ENCODE measurements at regions not wholly inside any gene's neighbourhood (a gene's known extent, or its start where the extent isn't known, plus 50 kb on each side); places are given as distances from the start of the nearest gene placed in this dataset.
"Not testable (repeated sequence)": the region's sequence is repeated elsewhere in the genome, so short reads cannot be mapped to it uniquely, and the experiment has no call there.

GRCh38 chr5:93219641-93220145, 361.3 kb downstream of the NR2F1-AS1 start:
- H3K4me1 ChIP-seq: no peaks in the 10 kb centered on the region
- ATAC-seq (no peak), DNase-seq (no peak)
- TF ChIP-seq, protein P1, sequence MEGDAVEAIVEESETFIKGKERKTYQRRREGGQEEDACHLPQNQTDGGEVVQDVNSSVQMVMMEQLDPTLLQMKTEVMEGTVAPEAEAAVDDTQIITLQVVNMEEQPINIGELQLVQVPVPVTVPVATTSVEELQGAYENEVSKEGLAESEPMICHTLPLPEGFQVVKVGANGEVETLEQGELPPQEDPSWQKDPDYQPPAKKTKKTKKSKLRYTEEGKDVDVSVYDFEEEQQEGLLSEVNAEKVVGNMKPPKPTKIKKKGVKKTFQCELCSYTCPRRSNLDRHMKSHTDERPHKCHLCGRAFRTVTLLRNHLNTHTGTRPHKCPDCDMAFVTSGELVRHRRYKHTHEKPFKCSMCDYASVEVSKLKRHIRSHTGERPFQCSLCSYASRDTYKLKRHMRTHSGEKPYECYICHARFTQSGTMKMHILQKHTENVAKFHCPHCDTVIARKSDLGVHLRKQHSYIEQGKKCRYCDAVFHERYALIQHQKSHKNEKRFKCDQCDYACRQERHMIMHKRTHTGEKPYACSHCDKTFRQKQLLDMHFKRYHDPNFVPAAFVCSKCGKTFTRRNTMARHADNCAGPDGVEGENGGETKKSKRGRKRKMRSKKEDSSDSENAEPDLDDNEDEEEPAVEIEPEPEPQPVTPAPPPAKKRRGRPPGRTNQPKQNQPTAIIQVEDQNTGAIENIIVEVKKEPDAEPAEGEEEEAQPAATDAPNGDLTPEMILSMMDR (IDR thresholded peaks at IDR 0.05): no peak
- H3K4me3 ChIP-seq: no peak overlapping the region
- H3K27me3 ChIP-seq (ENCODE audit: low read depth): no peaks in the 10 kb centered on the region
- intact Hi-C loops (cut with DNase I): no loop called here
- no peak overlapping the region for H3K27ac ChIP-seq
- no peaks in the 10 kb centered on the region for H3K9me3 ChIP-seq
- no peaks in the 10 kb centered on the region for H3K36me3 ChIP-seq

DNA sequence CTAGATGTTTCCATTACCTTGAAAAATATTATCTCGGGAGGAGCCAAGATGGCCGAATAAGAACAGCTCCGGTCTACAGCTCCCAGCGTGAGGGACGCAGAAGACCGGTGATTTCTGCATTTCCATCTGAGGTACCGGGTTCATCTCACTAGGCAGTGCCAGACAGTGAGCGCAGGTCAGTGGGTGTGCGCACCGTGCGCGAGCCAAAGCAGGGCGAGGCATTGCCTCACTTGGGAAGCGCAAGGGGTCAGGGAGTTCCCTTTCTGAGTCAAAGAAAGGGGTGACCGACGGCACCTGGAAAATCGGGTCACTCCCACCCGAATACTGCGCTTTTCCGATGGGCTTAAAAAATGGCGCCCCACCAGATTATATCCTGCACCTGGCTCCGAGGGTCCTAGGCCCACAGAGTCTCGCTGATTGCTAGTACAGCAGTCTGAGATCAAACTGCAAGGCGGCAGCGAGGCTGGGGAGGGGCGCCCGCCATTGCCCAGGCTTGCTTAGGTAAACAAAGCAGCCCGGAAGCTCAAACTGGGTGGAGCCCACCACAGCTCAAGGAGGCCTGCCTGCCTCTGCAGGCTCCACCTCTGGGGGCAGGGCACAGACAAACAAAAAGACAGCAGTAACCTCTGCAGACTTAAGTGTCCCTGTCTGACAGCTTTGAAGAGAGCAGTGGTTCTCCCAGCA, 367.8 kb downstream of the NR2F1-AS1 start:
- H3K9me3 ChIP-seq; H3K4me3 ChIP-seq; ATAC-seq; H3K27me3 ChIP-seq (ENCODE audit: low read depth); H3K27ac ChIP-seq; H3K36me3 ChIP-seq; DNase-seq; H3K4me1 ChIP-seq; intact Hi-C loops (cut with DNase I): not testable (repeated sequence)

DNA sequence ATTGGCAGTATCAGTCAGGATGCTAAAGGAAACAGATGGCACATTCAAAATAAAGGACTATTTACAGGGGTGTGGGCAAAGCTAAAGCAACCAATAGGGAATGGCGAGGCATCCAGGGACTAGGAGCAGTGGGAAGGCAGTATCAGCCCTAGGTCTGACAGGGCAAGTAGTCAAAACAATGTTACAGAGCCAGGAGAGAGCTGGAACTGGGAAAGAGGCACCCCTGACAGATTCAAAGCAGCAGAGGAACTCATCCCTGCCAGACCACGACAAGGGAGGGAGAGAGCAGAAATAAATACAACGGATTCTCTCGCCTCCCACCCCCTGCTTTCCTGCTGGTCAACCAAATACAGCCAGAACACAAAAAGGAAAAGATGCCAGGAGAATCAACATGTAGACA, 371.5 kb downstream of the NR2F1-AS1 start:
- ATAC-seq (no peak), DNase-seq (no peak)
- Histone ChIP-seq H3K36me3 (no peaks in the 10 kb centered on the region), H3K27ac (no peak overlapping the region), H3K4me1 (no peaks in the 10 kb centered on the region), H3K4me3 (no peak overlapping the region), H3K9me3 (no peaks in the 10 kb centered on the region), H3K27me3 (ENCODE audit: low read depth) (no peaks in the 10 kb centered on the region)
- TF ChIP-seq, protein P1 (IDR thresholded peaks at IDR 0.05): no peak
- intact Hi-C loops (cut with DNase I): no loop called here

- Histone ChIP-seq H3K9me3 (no peaks in the 10 kb centered on the region), H3K36me3 (no peaks in the 10 kb centered on the region), H3K27ac (no peak overlapping the region), H3K4me1 (no peaks in the 10 kb centered on the region), H3K27me3 (ENCODE audit: low read depth) (no peaks in the 10 kb centered on the region), H3K4me3 (no peak overlapping the region)
- DNase-seq: no peak
- no peak for ATAC-seq
- TF ChIP-seq, protein P1 (IDR thresholded peaks at IDR 0.05): no peak
- intact Hi-C loops (cut with DNase I): no loop called here
These were observed 372.8 kb downstream of the NR2F1-AS1 start for GRCh38 chr5:93208141-93208751.

- no peak overlapping the region for H3K4me3 ChIP-seq
- TF ChIP-seq, protein P1 (IDR thresholded peaks at IDR 0.05): no peak
- H3K27me3 ChIP-seq (ENCODE audit: low read depth): no peaks in the 10 kb centered on the region
- intact Hi-C loops (cut with DNase I): no loop called here
- DNase-seq (no peak), ATAC-seq (no peak)
- H3K36me3 ChIP-seq: no peaks in the 10 kb centered on the region
- H3K4me1 ChIP-seq: no peaks in the 10 kb centered on the region
- no peak overlapping the region for H3K27ac ChIP-seq
- no peaks in the 10 kb centered on the region for H3K9me3 ChIP-seq
These were observed 374.8 kb downstream of the NR2F1-AS1 start for GRCh38 chr5:93206203-93206602.

DNA sequence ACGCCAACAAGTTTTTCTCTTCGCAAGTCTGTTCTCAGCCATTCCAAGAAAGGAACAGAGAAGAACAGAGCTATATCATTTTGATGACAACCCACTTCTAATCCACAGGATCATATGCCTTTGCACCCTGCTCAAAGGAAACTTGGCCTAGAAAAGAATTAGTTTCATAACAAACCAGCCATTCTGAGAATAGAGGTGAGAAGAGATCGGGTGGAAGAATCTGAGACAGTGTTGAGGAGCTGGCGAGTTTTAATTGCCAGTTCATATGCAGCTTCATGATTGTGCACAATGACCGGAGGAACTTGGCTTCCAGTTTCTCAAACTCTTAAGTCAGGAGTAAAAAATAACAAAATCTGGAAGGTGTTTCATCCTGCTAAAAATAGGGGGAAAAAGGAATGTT, 380.0 kb downstream of the NR2F1-AS1 start:
- Histone ChIP-seq H3K4me3 (no peak overlapping the region), H3K36me3 (no peaks in the 10 kb centered on the region), H3K27me3 (ENCODE audit: low read depth) (no peaks in the 10 kb centered on the region), H3K27ac (no peak overlapping the region), H3K4me1 (no peaks in the 10 kb centered on the region), H3K9me3 (no peaks in the 10 kb centered on the region)
- ATAC-seq (no peak), DNase-seq (no peak)
- intact Hi-C loops (cut with DNase I): no loop called here
- TF ChIP-seq, protein P1 (IDR thresholded peaks at IDR 0.05): no peak

Data from lower lobe of right lung (tissue), 2 donors.